Keratinocyte (primary cell): ENCODE measurements at regions not wholly inside any gene's neighbourhood (a gene's known extent, or its start where the extent isn't known, plus 50 kb on each side); places are given as distances from the start of the nearest gene placed in this dataset.

Source experiments
- DNase-seq: peaks from one replicate; pipeline ENCODE4 v3.0.0-alpha.2; 2011; ENCODE audit warnings: low read depth, missing footprints, low spot score
- FAIRE-seq: peaks from 2 replicates; lab custom pipeline; 2011; peaks lifted over from hg19 to GRCh38; lab: Jason Lieb, UNC
- H2AFZ ChIP-seq: 2 replicates; pipeline ENCODE4 v1.6.0; 2012; ENCODE audit warnings: low read length, control low read depth, inconsistent platforms; ENCODE audit not compliant: control insufficient read depth
- H3K27ac ChIP-seq: 2 replicates; pipeline ENCODE4 v1.5.1; 2011; ENCODE audit warnings: low read length; ENCODE audit not compliant: control insufficient read depth, insufficient read depth
- H3K27me3 ChIP-seq: 3 replicates; pipeline ENCODE4 v1.6.0; 2011; ENCODE audit warnings: low read length; ENCODE audit not compliant: control insufficient read depth, insufficient read depth; ENCODE audit errors: extremely low read depth
- H3K36me3 ChIP-seq, 2 experiments: 2 replicates in 1 of 2; 3 replicates in 1 of 2; pipeline ENCODE4 v1.5.1; 2011; ENCODE audit warnings: low read length in 2 of 2, mild to moderate bottlenecking in 1 of 2; ENCODE audit not compliant: control insufficient read depth in 2 of 2, insufficient read depth in 2 of 2; ENCODE audit errors: extremely low read depth in 1 of 2
- H3K4me1 ChIP-seq: 3 replicates; pipeline ENCODE4 v1.5.1; 2011; ENCODE audit warnings: low read length; ENCODE audit not compliant: control insufficient read depth, insufficient read depth; ENCODE audit errors: extremely low read depth
- H3K4me2 ChIP-seq: 3 replicates; pipeline ENCODE4 v1.6.0; 2011; ENCODE audit warnings: low read depth, low read length; ENCODE audit not compliant: control insufficient read depth, insufficient read depth; ENCODE audit errors: extremely low read depth
- H3K4me3 ChIP-seq, 3 experiments: fragments of 200-600 bp in 1 of 3; sonication (generic) in 1 of 3; 2 replicates in 2 of 3; 3 replicates in 1 of 3; pipeline ENCODE4 v1.5.1; 2011 to 2016; ENCODE audit warnings: low read length in 3 of 3, mild to moderate bottlenecking in 3 of 3, control low read depth in 2 of 3, inconsistent platforms in 1 of 3, low read depth in 1 of 3, mixed read lengths in 1 of 3, mixed run types in 1 of 3, moderate library complexity in 1 of 3; ENCODE audit not compliant: control insufficient read depth in 2 of 3, insufficient read depth in 2 of 3; ENCODE audit errors: extremely low read depth in 1 of 3
- H3K79me2 ChIP-seq: 2 replicates; pipeline ENCODE4 v1.6.0; 2012; ENCODE audit warnings: low read length; ENCODE audit not compliant: control insufficient read depth, insufficient read depth
- H3K9ac ChIP-seq: 3 replicates; pipeline ENCODE4 v1.6.0; 2011; ENCODE audit warnings: low read length; ENCODE audit not compliant: control insufficient read depth, insufficient read depth; ENCODE audit errors: extremely low read depth
- H3K9me1 ChIP-seq: 3 replicates; pipeline ENCODE4 v1.6.0; 2011; ENCODE audit warnings: low read length; ENCODE audit not compliant: control insufficient read depth, insufficient read depth; ENCODE audit errors: extremely low read depth
- H3K9me3 ChIP-seq: 2 replicates; pipeline ENCODE4 v1.5.1; 2012; ENCODE audit warnings: low read depth, low read length; ENCODE audit not compliant: control insufficient read depth
- H4K20me1 ChIP-seq: 3 replicates; pipeline ENCODE4 v1.6.0; 2011; ENCODE audit warnings: low read length; ENCODE audit not compliant: control insufficient read depth, insufficient read depth; ENCODE audit errors: extremely low read depth
- CTCF ChIP-seq, 3 experiments: IDR thresholded peaks in 1 of 3; conservative IDR thresholded peaks in 1 of 3; optimal IDR thresholded peaks in 1 of 3; 2 replicates in 2 of 3; 3 replicates in 1 of 3; pipeline versions ENCODE3 to v1.5.1; 2011; ENCODE audit warnings: low read length in 3 of 3, mild to moderate bottlenecking in 3 of 3, moderate library complexity in 2 of 3, control low read depth in 1 of 3, inconsistent platforms in 1 of 3; ENCODE audit not compliant: insufficient read depth in 2 of 3; ENCODE audit errors: extremely low read depth in 1 of 3
- EZH2 ChIP-seq: IDR thresholded peaks from one replicate; pipeline ENCODE4 v1.6.1; 2012; ENCODE audit warnings: inconsistent platforms, mild to moderate bottlenecking, low read length, moderate library complexity
- dilution Hi-C: fragments of 300-500 bp; cut with MboI; formaldehyde crosslinking; loops from one replicate; pipeline ENCODE4 v1.7.0; 2020; ENCODE audit warnings: low sequenced_read_pairs; ENCODE audit not compliant: extremely low pct_ligation_motif_present

- no peaks in the 10 kb centered on the region for H3K9me1 ChIP-seq
- no peaks in the 10 kb centered on the region for H3K79me2 ChIP-seq
- no peaks in the 10 kb centered on the region for H4K20me1 ChIP-seq
- no peaks in the 10 kb centered on the region for H3K9me3 ChIP-seq
- H2AFZ ChIP-seq, result no peak overlapping the region
- no peaks in the 10 kb centered on the region for H3K36me3 ChIP-seq
- dilution Hi-C loops, result no loop called here
- DNase-seq, result no peak
- H3K4me2 ChIP-seq, result no peak overlapping the region
- FAIRE-seq, result no peak
- no peak overlapping the region for H3K9ac ChIP-seq
- no peak overlapping the region for H3K27ac ChIP-seq
- H3K27me3 ChIP-seq, result no peaks in the 10 kb centered on the region
- H3K4me3 ChIP-seq, result no peak overlapping the region
- TF ChIP-seq CTCF (optimal IDR thresholded peaks at IDR 0.05 in 1 of 3, IDR thresholded peaks at IDR 0.05 in 1 of 3, conservative IDR thresholded peaks at IDR 0.05 in 1 of 3; ENCODE audit: extremely low read depth in 1 of 3, insufficient read depth in 2 of 3, low read length in 3 of 3), result no peak
- H3K4me1 ChIP-seq, result no peaks in the 10 kb centered on the region
Measured at GRCh38 chr9:71364186-71364955, 242.9 kb upstream of the TRPM3 start.

GRCh38 chr9:71363286-71363961, 242.0 kb upstream of the TRPM3 start:
- Histone ChIP-seq H3K4me3 (no peak overlapping the region), H3K9me3 (no peaks in the 10 kb centered on the region), H3K27ac (no peak overlapping the region), H3K36me3 (no peaks in the 10 kb centered on the region), H3K79me2 (no peaks in the 10 kb centered on the region), H3K9ac (no peak overlapping the region), H3K4me1 (no peaks in the 10 kb centered on the region), H3K4me2 (no peak overlapping the region), H2AFZ (no peak overlapping the region), H3K27me3 (no peaks in the 10 kb centered on the region), H3K9me1 (no peaks in the 10 kb centered on the region), H4K20me1 (no peaks in the 10 kb centered on the region)
- dilution Hi-C loops, result no loop called here
- no peak for TF ChIP-seq CTCF (optimal IDR thresholded peaks at IDR 0.05 in 1 of 3, IDR thresholded peaks at IDR 0.05 in 1 of 3, conservative IDR thresholded peaks at IDR 0.05 in 1 of 3; ENCODE audit: extremely low read depth in 1 of 3, insufficient read depth in 2 of 3, low read length in 3 of 3)
- no peak for TF ChIP-seq EZH2
- DNase-seq (no peak), FAIRE-seq (no peak)
